ENCODE measurements at regions not wholly inside any gene's neighbourhood (a gene's known extent, or its start where the extent isn't known, plus 50 kb on each side); places are given as distances from the start of the nearest gene placed in this dataset.

GRCh38 chr7:142348921-142349405, 91.1 kb upstream of the PRSS58 start:
- H3K4me3 ChIP-seq (ENCODE audit: low read length, poor library complexity, severe bottlenecking): no peak overlapping the region
- no peak overlapping the region for H2AFZ ChIP-seq (ENCODE audit: low read length)
- H3K4me1 ChIP-seq (ENCODE audit: insufficient read depth, low read length, poor library complexity, severe bottlenecking): peaks cover 44% of the 10 kb centered on the region
- H3K36me3 ChIP-seq (ENCODE audit: insufficient read depth, low read length): no peaks in the 10 kb centered on the region
- no peak overlapping the region for H3K9ac ChIP-seq (ENCODE audit: low read depth, low read length, poor library complexity, severe bottlenecking)
- no peaks in the 10 kb centered on the region for H3K9me2 ChIP-seq (replicated peaks; ENCODE audit: low read depth, low read length)
- no peaks in the 10 kb centered on the region for H3K9me3 ChIP-seq (ENCODE audit: insufficient read depth, low read depth, low read length)
- TF ChIP-seq EZH2phosphoT487 (IDR thresholded peaks at IDR 0.05; ENCODE audit: borderline replicate concordance) (no peak), CTCF (conservative IDR thresholded peaks at IDR 0.05; ENCODE audit: low read length) (no peak)
- H4K20me1 ChIP-seq (ENCODE audit: insufficient read depth, low read length, poor library complexity, severe bottlenecking): no peaks in the 10 kb centered on the region
- peaks cover 21% of the 10 kb centered on the region for H3K79me2 ChIP-seq (ENCODE audit: insufficient read depth, low read length)
- no peaks in the 10 kb centered on the region for H3K27me3 ChIP-seq (ENCODE audit: insufficient read depth, low read length, poor library complexity, severe bottlenecking)
- H3K4me2 ChIP-seq (ENCODE audit: low read depth, low read length, poor library complexity, severe bottlenecking): no peak overlapping the region
- peaks cover 13% of the 10 kb centered on the region for H3F3A ChIP-seq (ENCODE audit: low read depth)

- H3K4me1 ChIP-seq (ENCODE audit: insufficient read depth, low read length, poor library complexity, severe bottlenecking): peaks cover 39% of the 10 kb centered on the region
- H3K4me2 ChIP-seq (ENCODE audit: low read depth, low read length, poor library complexity, severe bottlenecking): no peak overlapping the region
- TF ChIP-seq CTCF (conservative IDR thresholded peaks at IDR 0.05; ENCODE audit: low read length): no peak
- no peak for TF ChIP-seq EZH2phosphoT487 (IDR thresholded peaks at IDR 0.05; ENCODE audit: borderline replicate concordance)
- no peaks in the 10 kb centered on the region for H3K27me3 ChIP-seq (ENCODE audit: insufficient read depth, low read length, poor library complexity, severe bottlenecking)
- no peaks in the 10 kb centered on the region for H3K9me3 ChIP-seq (ENCODE audit: insufficient read depth, low read depth, low read length)
- H4K20me1 ChIP-seq (ENCODE audit: insufficient read depth, low read length, poor library complexity, severe bottlenecking): no peaks in the 10 kb centered on the region
- H3K4me3 ChIP-seq (ENCODE audit: low read length, poor library complexity, severe bottlenecking): no peak overlapping the region
- no peak overlapping the region for H3K9ac ChIP-seq (ENCODE audit: low read depth, low read length, poor library complexity, severe bottlenecking)
- no peak overlapping the region for H2AFZ ChIP-seq (ENCODE audit: low read length)
- peaks cover 13% of the 10 kb centered on the region for H3F3A ChIP-seq (ENCODE audit: low read depth)
- H3K36me3 ChIP-seq (ENCODE audit: insufficient read depth, low read length): no peaks in the 10 kb centered on the region
- no peaks in the 10 kb centered on the region for H3K9me2 ChIP-seq (replicated peaks; ENCODE audit: low read depth, low read length)
- peaks cover 13% of the 10 kb centered on the region for H3K79me2 ChIP-seq (ENCODE audit: insufficient read depth, low read length)
Observed at GRCh38 chr7:142348100-142348499, 90.2 kb upstream of the PRSS58 start.

- no peak overlapping the region for H3K4me2 ChIP-seq (ENCODE audit: low read depth, low read length, poor library complexity, severe bottlenecking)
- no peaks in the 10 kb centered on the region for H3K36me3 ChIP-seq (ENCODE audit: insufficient read depth, low read length)
- peaks cover 34% of the 10 kb centered on the region for H3K4me1 ChIP-seq (ENCODE audit: insufficient read depth, low read length, poor library complexity, severe bottlenecking)
- no peaks in the 10 kb centered on the region for H3K9me3 ChIP-seq (ENCODE audit: insufficient read depth, low read depth, low read length)
- H3K9me2 ChIP-seq (replicated peaks; ENCODE audit: low read depth, low read length): no peaks in the 10 kb centered on the region
- peaks cover 3% of the 10 kb centered on the region; the same call in 1 of the 2 replicates for H3K79me2 ChIP-seq (ENCODE audit: insufficient read depth, low read length)
- H3K27me3 ChIP-seq (ENCODE audit: insufficient read depth, low read length, poor library complexity, severe bottlenecking): no peaks in the 10 kb centered on the region
- TF ChIP-seq EZH2phosphoT487 (IDR thresholded peaks at IDR 0.05; ENCODE audit: borderline replicate concordance) (no peak), CTCF (conservative IDR thresholded peaks at IDR 0.05; ENCODE audit: low read length) (no peak)
- no peak overlapping the region for H2AFZ ChIP-seq (ENCODE audit: low read length)
- H4K20me1 ChIP-seq (ENCODE audit: insufficient read depth, low read length, poor library complexity, severe bottlenecking): no peaks in the 10 kb centered on the region
- H3F3A ChIP-seq (ENCODE audit: low read depth): peaks cover 13% of the 10 kb centered on the region
- H3K4me3 ChIP-seq (ENCODE audit: low read length, poor library complexity, severe bottlenecking): no peak overlapping the region
- H3K9ac ChIP-seq (ENCODE audit: low read depth, low read length, poor library complexity, severe bottlenecking): no peak overlapping the region
Observed at GRCh38 chr7:142347091-142347490, 89.2 kb upstream of the PRSS58 start.

All from Loucy (cell line).